ENCODE measurements at regions not wholly inside any gene's neighbourhood (a gene's known extent, or its start where the extent isn't known, plus 50 kb on each side); places are given as distances from the start of the nearest gene placed in this dataset.

DNA sequence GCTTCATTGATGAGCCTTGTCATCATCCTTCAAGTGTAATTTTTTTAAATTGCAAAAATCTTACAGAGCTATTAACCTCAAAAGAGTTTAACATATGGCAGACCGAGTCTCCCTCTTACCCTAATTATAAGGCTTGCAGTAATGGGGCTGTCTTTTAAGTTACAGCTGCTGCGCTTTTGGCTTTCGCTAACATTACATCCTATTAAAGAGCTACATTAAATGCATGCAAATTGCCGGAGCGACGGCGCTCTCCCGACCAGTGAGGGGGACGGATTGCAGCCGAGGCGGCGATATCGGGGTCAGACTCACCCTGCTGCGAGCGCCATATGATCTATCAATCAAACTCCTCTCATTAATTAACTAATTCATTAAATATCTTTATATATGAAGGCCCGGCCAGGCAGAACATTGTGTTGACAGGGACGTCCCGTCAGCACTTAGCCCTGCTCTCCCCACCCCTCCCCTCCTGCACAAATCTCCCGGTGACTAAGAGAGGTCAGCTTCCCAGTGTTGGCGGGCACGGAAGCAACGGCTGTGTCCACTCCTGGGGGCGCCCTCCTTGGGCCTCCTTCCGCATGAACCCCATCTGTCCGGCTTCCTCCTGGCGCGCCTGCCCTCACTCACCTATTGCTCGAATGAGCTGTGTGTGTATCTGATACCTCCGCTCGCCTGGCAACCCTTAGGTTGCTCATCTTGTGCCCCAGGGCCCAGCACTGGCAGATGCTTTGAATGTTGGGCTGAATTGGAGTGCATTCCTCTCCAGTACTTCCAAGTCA, 156.0 kb upstream of the CADM1 start:
- Mint-ChIP-seq H3K9me3 (peaks cover 6% of the 10 kb centered on the region), H3K4me3 (peak overlapping the region; percentile 81), H3K27me3 (ENCODE audit: insufficient read depth, low read depth) (peaks cover 44% of the 10 kb centered on the region), H3K4me1 (peaks cover 28% of the 10 kb centered on the region), H3K36me3 (no peaks in the 10 kb centered on the region), H3K27ac (peak overlapping the region; percentile 21)
- Histone ChIP-seq H3K4me2 (peak overlapping the region; percentile 96), H3K27ac (no peak overlapping the region), H3K79me2 (ENCODE audit: low read depth) (no peaks in the 10 kb centered on the region), H3K9ac (no peak overlapping the region), H3K4me3 (peak overlapping the region; percentile 56), H3F3A (ENCODE audit: low read depth) (peaks cover 30% of the 10 kb centered on the region), H2AFZ (replicated peaks) (peak overlapping the region; percentile 85), H4K20me1 (ENCODE audit: low read depth) (no peaks in the 10 kb centered on the region), H3K9me3 (ENCODE audit: low read depth) (no peaks in the 10 kb centered on the region), H3K4me1 (peaks cover 20% of the 10 kb centered on the region), H3K36me3 (no peaks in the 10 kb centered on the region), H3K27me3 (peaks cover 64% of the 10 kb centered on the region)
- peak; percentile 62 for DNase-seq (ENCODE audit: low spot score)
- TF ChIP-seq EZH2phosphoT487 (IDR thresholded peaks at IDR 0.05) (peak; percentile 10), EZH2 (IDR thresholded peaks at IDR 0.05) (peak; percentile 13)
- TF ChIP-seq, protein P1, sequence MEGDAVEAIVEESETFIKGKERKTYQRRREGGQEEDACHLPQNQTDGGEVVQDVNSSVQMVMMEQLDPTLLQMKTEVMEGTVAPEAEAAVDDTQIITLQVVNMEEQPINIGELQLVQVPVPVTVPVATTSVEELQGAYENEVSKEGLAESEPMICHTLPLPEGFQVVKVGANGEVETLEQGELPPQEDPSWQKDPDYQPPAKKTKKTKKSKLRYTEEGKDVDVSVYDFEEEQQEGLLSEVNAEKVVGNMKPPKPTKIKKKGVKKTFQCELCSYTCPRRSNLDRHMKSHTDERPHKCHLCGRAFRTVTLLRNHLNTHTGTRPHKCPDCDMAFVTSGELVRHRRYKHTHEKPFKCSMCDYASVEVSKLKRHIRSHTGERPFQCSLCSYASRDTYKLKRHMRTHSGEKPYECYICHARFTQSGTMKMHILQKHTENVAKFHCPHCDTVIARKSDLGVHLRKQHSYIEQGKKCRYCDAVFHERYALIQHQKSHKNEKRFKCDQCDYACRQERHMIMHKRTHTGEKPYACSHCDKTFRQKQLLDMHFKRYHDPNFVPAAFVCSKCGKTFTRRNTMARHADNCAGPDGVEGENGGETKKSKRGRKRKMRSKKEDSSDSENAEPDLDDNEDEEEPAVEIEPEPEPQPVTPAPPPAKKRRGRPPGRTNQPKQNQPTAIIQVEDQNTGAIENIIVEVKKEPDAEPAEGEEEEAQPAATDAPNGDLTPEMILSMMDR (IDR thresholded peaks at IDR 0.05) = no peak

- H3K27me3 ChIP-seq = peaks cover 64% of the 10 kb centered on the region
- no peak overlapping the region for H3K9ac ChIP-seq
- H3K27me3 Mint-ChIP-seq (ENCODE audit: insufficient read depth, low read depth) = peaks cover 42% of the 10 kb centered on the region
- no peaks in the 10 kb centered on the region for H3K36me3 ChIP-seq
- H3K27ac ChIP-seq = no peak overlapping the region
- no peaks in the 10 kb centered on the region for H4K20me1 ChIP-seq (ENCODE audit: low read depth)
- peak overlapping the region; percentile 56 for H3K4me3 ChIP-seq
- H3K9me3 Mint-ChIP-seq = peaks cover 6% of the 10 kb centered on the region
- no peaks in the 10 kb centered on the region for H3K36me3 Mint-ChIP-seq
- H3K4me3 Mint-ChIP-seq = peak overlapping the region; percentile 81
- peak; percentile 67 for DNase-seq (ENCODE audit: low spot score)
- no peak overlapping the region for H3K27ac Mint-ChIP-seq
- peak overlapping the region; percentile 85 for H2AFZ ChIP-seq (replicated peaks)
- TF ChIP-seq EZH2phosphoT487 (IDR thresholded peaks at IDR 0.05) (peak; percentile 57), EZH2 (IDR thresholded peaks at IDR 0.05) (peak; percentile 56)
- TF ChIP-seq, protein P1 (IDR thresholded peaks at IDR 0.05) = no peak
- H3K4me1 Mint-ChIP-seq = peaks cover 23% of the 10 kb centered on the region
- H3F3A ChIP-seq (ENCODE audit: low read depth) = peaks cover 25% of the 10 kb centered on the region
- H3K4me1 ChIP-seq = peaks cover 16% of the 10 kb centered on the region
- H3K4me2 ChIP-seq = peak overlapping the region; percentile 96
- no peaks in the 10 kb centered on the region for H3K9me3 ChIP-seq (ENCODE audit: low read depth)
- no peaks in the 10 kb centered on the region for H3K79me2 ChIP-seq (ENCODE audit: low read depth)
Measured at GRCh38 chr11:115659061-115659963, 155.1 kb upstream of the CADM1 start.

DNA sequence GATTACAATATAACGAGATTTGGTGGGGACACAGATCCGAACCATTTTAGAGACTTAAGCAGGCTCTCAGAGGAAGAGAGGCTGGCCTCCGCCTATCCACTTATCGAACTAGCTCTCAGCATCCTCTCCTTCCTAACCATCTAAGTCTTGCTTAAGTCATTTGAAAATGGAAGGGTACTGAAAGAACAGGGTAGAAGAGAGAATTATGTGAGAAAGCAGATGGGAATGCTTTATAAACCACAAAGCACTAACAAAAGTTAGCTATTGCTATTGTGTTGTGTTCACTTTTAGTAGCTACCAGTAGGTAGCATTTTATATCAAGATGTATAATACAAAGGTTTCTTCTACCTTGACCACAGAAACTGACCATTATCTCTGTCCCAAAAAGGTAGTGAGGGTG, 153.4 kb upstream of the CADM1 start:
- no peak for DNase-seq (ENCODE audit: low spot score)
- H3K27me3 Mint-ChIP-seq (ENCODE audit: insufficient read depth, low read depth) = peaks cover 40% of the 10 kb centered on the region
- peaks cover 25% of the 10 kb centered on the region for H3F3A ChIP-seq (ENCODE audit: low read depth)

More for the DNA sequence above, 153.4 kb upstream of the CADM1 start:
- no peak overlapping the region for H3K27ac ChIP-seq
- H3K79me2 ChIP-seq (ENCODE audit: low read depth) = no peaks in the 10 kb centered on the region
- peaks cover 47% of the 10 kb centered on the region for H3K27me3 ChIP-seq
- no peaks in the 10 kb centered on the region for H3K36me3 Mint-ChIP-seq
- H3K36me3 ChIP-seq = no peaks in the 10 kb centered on the region
- H3K4me3 Mint-ChIP-seq = no peak overlapping the region
- TF ChIP-seq EZH2phosphoT487 (IDR thresholded peaks at IDR 0.05) (no peak), EZH2 (IDR thresholded peaks at IDR 0.05) (no peak)
- TF ChIP-seq, protein P1 (IDR thresholded peaks at IDR 0.05) = no peak
- no peaks in the 10 kb centered on the region for H4K20me1 ChIP-seq (ENCODE audit: low read depth)
- H3K4me1 ChIP-seq = peaks cover 18% of the 10 kb centered on the region
- no peak overlapping the region for H3K27ac Mint-ChIP-seq
- peaks cover 6% of the 10 kb centered on the region for H3K9me3 Mint-ChIP-seq
- H3K9me3 ChIP-seq (ENCODE audit: low read depth) = no peaks in the 10 kb centered on the region
- no peak overlapping the region for H3K4me2 ChIP-seq
- H3K9ac ChIP-seq = no peak overlapping the region
- peaks cover 23% of the 10 kb centered on the region for H3K4me1 Mint-ChIP-seq
- no peak overlapping the region for H2AFZ ChIP-seq (replicated peaks)
- H3K4me3 ChIP-seq = no peak overlapping the region
